ENCODE measurements at regions not wholly inside any gene's neighbourhood (a gene's known extent, or its start where the extent isn't known, plus 50 kb on each side); places are given as distances from the start of the nearest gene placed in this dataset.
"Not testable (repeated sequence)": the region's sequence is repeated elsewhere in the genome, so short reads cannot be mapped to it uniquely, and the experiment has no call there.

DNA sequence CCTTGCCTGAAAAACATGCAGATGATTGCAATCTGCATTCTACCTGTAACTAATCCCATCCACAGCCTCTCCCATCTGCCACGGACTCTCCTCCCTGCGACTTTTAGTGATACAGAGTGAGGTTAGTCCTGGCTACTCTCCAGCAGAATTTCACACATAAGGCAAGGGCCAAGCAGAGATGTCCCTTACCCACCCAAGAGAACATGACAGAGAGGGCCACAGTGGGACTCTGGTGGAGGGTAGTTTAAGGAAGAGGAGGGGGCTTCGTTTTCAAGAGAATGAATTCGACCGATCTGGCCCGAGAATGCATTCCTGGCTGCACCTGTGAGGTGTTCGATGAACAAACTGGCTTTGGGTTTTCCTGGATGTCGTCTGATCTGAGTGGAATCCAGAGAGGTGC lies 87.5 kb upstream of the SIM2 start:
- peaks cover 19% of the 10 kb centered on the region for H3K27me3 Mint-ChIP-seq (ENCODE audit: low read depth)
- no peaks in the 10 kb centered on the region for H3K4me1 Mint-ChIP-seq
- peaks cover 8% of the 10 kb centered on the region for H3K36me3 Mint-ChIP-seq (ENCODE audit: low read depth)
- no peak overlapping the region for H3K4me3 Mint-ChIP-seq
- TF ChIP-seq, protein P1, sequence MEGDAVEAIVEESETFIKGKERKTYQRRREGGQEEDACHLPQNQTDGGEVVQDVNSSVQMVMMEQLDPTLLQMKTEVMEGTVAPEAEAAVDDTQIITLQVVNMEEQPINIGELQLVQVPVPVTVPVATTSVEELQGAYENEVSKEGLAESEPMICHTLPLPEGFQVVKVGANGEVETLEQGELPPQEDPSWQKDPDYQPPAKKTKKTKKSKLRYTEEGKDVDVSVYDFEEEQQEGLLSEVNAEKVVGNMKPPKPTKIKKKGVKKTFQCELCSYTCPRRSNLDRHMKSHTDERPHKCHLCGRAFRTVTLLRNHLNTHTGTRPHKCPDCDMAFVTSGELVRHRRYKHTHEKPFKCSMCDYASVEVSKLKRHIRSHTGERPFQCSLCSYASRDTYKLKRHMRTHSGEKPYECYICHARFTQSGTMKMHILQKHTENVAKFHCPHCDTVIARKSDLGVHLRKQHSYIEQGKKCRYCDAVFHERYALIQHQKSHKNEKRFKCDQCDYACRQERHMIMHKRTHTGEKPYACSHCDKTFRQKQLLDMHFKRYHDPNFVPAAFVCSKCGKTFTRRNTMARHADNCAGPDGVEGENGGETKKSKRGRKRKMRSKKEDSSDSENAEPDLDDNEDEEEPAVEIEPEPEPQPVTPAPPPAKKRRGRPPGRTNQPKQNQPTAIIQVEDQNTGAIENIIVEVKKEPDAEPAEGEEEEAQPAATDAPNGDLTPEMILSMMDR (IDR thresholded peaks at IDR 0.05; ENCODE audit: unreplicated experiment in 3 of 3): no peak
- peaks cover 33% of the 10 kb centered on the region for H3K9me3 Mint-ChIP-seq
- no peak overlapping the region for H3K27ac Mint-ChIP-seq

DNA sequence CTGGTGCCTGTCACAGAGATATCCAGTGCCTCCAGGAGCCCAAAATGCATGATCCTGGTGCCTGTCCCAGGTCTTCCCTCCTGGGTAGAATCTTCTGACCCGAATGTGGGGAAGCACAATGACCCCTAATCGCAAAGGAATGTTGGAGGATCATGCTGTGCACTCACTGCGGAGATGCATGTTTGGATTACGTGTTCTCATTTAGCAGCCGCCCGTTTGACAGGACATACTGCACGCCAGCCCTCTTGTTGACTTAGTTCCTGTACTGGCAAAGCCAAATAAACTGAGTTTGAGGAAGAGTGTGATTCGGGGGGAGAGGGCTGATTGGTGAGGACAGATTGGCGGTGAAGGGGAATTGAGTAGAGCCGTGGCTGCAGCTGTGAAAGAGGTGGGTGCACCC lies 85.9 kb upstream of the SIM2 start:
- Mint-ChIP-seq H3K27me3 (ENCODE audit: low read depth) (peaks cover 9% of the 10 kb centered on the region), H3K4me1 (no peaks in the 10 kb centered on the region), H3K27ac (no peak overlapping the region), H3K4me3 (no peak overlapping the region), H3K36me3 (ENCODE audit: low read depth) (peaks cover 8% of the 10 kb centered on the region), H3K9me3 (peaks cover 39% of the 10 kb centered on the region)
- TF ChIP-seq, protein P1 (IDR thresholded peaks at IDR 0.05; ENCODE audit: unreplicated experiment in 3 of 3): no peak

DNA sequence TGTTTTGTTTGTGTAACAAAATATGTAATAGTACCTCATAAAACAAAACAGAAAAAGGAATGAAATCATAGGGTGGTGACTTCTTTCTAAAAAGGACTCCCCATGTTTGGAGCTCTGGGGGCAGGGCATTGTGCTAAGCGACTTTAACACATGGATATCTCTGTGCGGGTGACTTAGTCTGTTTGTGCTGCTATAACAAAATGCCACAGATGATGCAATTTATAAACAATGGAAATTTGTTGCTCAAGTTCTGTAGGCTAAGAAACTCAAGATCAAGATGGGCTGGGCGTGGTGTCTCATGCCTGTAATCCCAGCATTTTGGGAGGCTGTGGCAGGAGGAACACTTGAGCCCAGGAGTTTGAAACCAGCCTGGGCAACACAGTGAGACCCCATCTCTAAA lies 85.4 kb upstream of the SIM2 start:
- TF ChIP-seq, protein P1 (IDR thresholded peaks at IDR 0.05; ENCODE audit: unreplicated experiment in 3 of 3): no peak
- Mint-ChIP-seq H3K4me1 (no peaks in the 10 kb centered on the region), H3K27ac (no peak overlapping the region), H3K27me3 (ENCODE audit: low read depth) (peaks cover 9% of the 10 kb centered on the region), H3K9me3 (peaks cover 39% of the 10 kb centered on the region), H3K36me3 (ENCODE audit: low read depth) (peaks cover 8% of the 10 kb centered on the region), H3K4me3 (no peak overlapping the region)

DNA sequence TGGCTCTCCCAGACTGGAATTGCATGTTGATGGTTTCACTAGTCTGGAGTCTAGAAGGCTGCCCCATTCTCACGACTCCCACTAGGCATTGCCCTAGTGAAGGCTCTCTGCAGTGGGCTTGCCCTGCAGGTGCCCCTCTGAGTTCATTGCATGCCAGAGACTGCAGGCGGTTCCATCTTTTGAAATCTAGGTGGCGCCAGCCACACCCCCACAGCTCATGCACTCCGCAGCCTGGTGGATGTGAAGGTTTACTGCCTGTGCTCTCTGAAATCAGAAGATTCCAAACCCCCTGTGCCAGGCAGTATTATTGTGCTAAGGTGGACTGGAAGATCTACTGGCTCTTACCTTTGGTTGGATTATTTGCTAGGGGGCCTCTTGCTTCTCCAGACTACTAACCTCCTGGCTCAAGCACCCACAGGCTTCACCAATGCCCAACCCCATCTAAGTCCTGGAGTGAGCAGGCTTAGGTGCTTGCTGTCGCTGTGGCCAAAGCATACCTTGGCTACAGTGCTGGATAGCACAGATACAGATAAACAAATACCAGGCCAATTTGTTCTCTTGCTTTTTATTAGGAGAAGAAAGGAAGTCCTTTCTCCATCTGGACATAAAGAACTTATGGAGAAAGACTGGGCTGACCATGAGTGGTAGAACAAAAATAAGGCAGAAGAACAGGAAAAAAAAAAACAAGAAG lies 83.5 kb upstream of the SIM2 start:
- no peak overlapping the region for H3K4me3 Mint-ChIP-seq
- H3K27ac Mint-ChIP-seq: no peak overlapping the region
- peaks cover 8% of the 10 kb centered on the region for H3K36me3 Mint-ChIP-seq (ENCODE audit: low read depth)
- H3K27me3 Mint-ChIP-seq (ENCODE audit: low read depth): peaks cover 9% of the 10 kb centered on the region
- peaks cover 37% of the 10 kb centered on the region for H3K9me3 Mint-ChIP-seq
- H3K4me1 Mint-ChIP-seq: no peaks in the 10 kb centered on the region
- TF ChIP-seq, protein P1 (IDR thresholded peaks at IDR 0.05; ENCODE audit: unreplicated experiment in 3 of 3): no peak

DNA sequence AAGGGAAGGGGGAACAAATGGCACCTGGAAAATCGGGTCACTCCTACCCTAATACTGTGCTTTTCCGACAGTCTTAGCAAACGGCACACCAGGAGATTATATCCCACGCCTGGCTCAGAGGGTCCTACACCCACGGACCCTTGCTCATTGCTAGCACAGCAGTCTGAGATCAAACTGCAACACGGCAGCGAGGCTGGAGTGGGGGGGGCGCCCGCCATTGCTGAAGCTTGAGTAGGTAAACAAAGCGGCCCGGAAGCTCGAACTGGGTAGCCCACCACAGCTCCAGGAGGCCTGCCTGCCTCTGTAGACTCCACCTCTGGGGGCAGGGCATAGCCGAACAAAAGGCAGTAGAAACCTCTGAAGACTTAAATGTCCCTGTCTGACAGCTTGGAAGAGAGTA lies 82.1 kb upstream of the SIM2 start:
- H3K9me3 Mint-ChIP-seq: peaks cover 38% of the 10 kb centered on the region
- not testable (repeated sequence) for H3K27ac Mint-ChIP-seq; H3K36me3 Mint-ChIP-seq (ENCODE audit: low read depth); H3K4me3 Mint-ChIP-seq; H3K4me1 Mint-ChIP-seq; H3K27me3 Mint-ChIP-seq (ENCODE audit: low read depth)

DNA sequence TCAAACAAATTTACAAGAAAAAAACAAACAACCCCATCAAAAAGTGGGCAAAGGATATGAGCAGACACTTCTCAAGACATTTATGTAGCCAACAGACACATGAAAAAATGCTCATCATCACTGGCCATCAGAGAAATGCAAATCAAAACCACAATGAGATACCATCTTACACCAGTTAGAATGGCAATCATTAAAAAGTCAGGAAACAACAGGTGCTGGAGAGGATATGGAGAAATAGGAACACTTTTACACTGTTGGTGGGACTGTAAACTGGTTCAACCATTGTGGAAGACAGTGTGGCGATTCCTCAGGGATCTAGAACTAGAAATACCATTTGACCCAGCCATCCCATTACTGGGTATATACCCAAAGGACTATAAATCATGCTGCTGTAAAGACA lies 77.1 kb upstream of the SIM2 start:
- not testable (repeated sequence) for H3K27me3 Mint-ChIP-seq (ENCODE audit: low read depth); H3K4me3 Mint-ChIP-seq; H3K27ac Mint-ChIP-seq; H3K36me3 Mint-ChIP-seq (ENCODE audit: low read depth); H3K4me1 Mint-ChIP-seq
- H3K9me3 Mint-ChIP-seq: peaks cover 23% of the 10 kb centered on the region

DNA sequence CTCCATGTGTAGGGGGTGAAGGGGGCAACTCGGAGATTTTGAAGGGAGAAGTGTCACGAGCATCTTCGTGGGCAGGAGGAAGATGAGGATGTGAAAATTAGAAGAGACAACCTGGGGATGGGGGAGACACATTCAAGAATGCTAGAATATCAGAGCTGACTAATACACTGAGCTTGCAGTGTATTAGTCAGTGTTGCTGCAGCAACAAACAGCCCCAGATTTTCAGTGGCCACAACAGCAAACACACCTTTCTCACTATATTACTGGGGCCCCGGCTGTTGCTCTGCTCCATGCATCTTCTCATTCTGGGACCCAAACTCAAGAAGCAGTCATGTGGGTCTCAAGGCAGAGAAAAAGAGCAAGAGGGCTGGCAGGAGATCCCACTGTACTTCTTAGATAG lies 74.8 kb upstream of the SIM2 start:
- peaks cover 11% of the 10 kb centered on the region for H3K27me3 Mint-ChIP-seq (ENCODE audit: low read depth)
- TF ChIP-seq, protein P1 (IDR thresholded peaks at IDR 0.05; ENCODE audit: unreplicated experiment in 3 of 3): no peak

More for the DNA sequence above, 74.8 kb upstream of the SIM2 start:
- Mint-ChIP-seq H3K4me1 (peaks cover 8% of the 10 kb centered on the region), H3K36me3 (ENCODE audit: low read depth) (no peaks in the 10 kb centered on the region), H3K27ac (no peak overlapping the region), H3K9me3 (peaks cover 18% of the 10 kb centered on the region), H3K4me3 (no peak overlapping the region)

All from nephron (organoid).